ENCODE measurements at regions not wholly inside any gene's neighbourhood (a gene's known extent, or its start where the extent isn't known, plus 50 kb on each side); places are given as distances from the start of the nearest gene placed in this dataset.

GRCh38 chr5:5009240-5009639, 130.9 kb upstream of the ADAMTS16 start:
- DNase-seq (ENCODE audit: low spot score): no peak

GRCh38 chr5:5011151-5011550, 129.0 kb upstream of the ADAMTS16 start:
- DNase-seq (ENCODE audit: low spot score): no peak

GRCh38 chr5:5014586-5015235, 125.4 kb upstream of the ADAMTS16 start:
- DNase-seq (ENCODE audit: low spot score): no peak

GRCh38 chr5:5017827-5018577, 122.1 kb upstream of the ADAMTS16 start:
- DNase-seq (ENCODE audit: low spot score): no peak

- DNase-seq (ENCODE audit: low spot score): no peak
These were observed 121.6 kb upstream of the ADAMTS16 start for GRCh38 chr5:5018578-5018970.

GRCh38 chr5:5021436-5021835, 118.7 kb upstream of the ADAMTS16 start:
- no peak for DNase-seq (ENCODE audit: low spot score)

- DNase-seq (ENCODE audit: low spot score): no peak
These were observed 114.9 kb upstream of the ADAMTS16 start for GRCh38 chr5:5025098-5025773.

GRCh38 chr5:5025774-5026408, 114.2 kb upstream of the ADAMTS16 start:
- peak; percentile 15 for DNase-seq (ENCODE audit: low spot score)

- DNase-seq (ENCODE audit: low spot score): no peak
These were observed 113.7 kb upstream of the ADAMTS16 start for GRCh38 chr5:5026409-5026785.

GRCh38 chr5:5031665-5032064, 108.5 kb upstream of the ADAMTS16 start:
- no peak for DNase-seq (ENCODE audit: low spot score)

GRCh38 chr5:5037674-5038073, 102.5 kb upstream of the ADAMTS16 start:
- no peak for DNase-seq (ENCODE audit: low spot score)

GRCh38 chr5:5039918-5040317, 100.2 kb upstream of the ADAMTS16 start:
- DNase-seq (ENCODE audit: low spot score): no peak

- no peak for DNase-seq (ENCODE audit: low spot score)
These were observed 99.4 kb upstream of the ADAMTS16 start for GRCh38 chr5:5040712-5041111.

- DNase-seq (ENCODE audit: low spot score): no peak
These were observed 97.3 kb upstream of the ADAMTS16 start for GRCh38 chr5:5042806-5043205.

GRCh38 chr5:5043346-5043745, 96.8 kb upstream of the ADAMTS16 start:
- no peak for DNase-seq (ENCODE audit: low spot score)

- no peak for DNase-seq (ENCODE audit: low spot score)
These were observed 95.8 kb upstream of the ADAMTS16 start for GRCh38 chr5:5044247-5044840.

GRCh38 chr5:5046680-5047502, 93.2 kb upstream of the ADAMTS16 start:
- no peak for DNase-seq (ENCODE audit: low spot score)

- no peak for DNase-seq (ENCODE audit: low spot score)
These were observed 89.3 kb upstream of the ADAMTS16 start for GRCh38 chr5:5050801-5051200.

- no peak for DNase-seq (ENCODE audit: low spot score)
These were observed 84.4 kb upstream of the ADAMTS16 start for GRCh38 chr5:5055712-5056111.

- DNase-seq (ENCODE audit: low spot score): no peak
These were observed 78.3 kb upstream of the ADAMTS16 start for GRCh38 chr5:5061836-5062235.

- DNase-seq (ENCODE audit: low spot score): no peak
These were observed 77.4 kb upstream of the ADAMTS16 start for GRCh38 chr5:5062525-5063302.

All from activated CD4-positive, alpha-beta T cell treated with anti-CD3 and anti-CD28 coated beads, Interleukin-2, Interleukin-4, amounts not matched to agents 100 ng/mL and 50 ng/mL, durations not matched to agents 16 hours and 8 hours (primary cell).